HEK293 (cell line): ENCODE measurements at regions not wholly inside any gene's neighbourhood (a gene's known extent, or its start where the extent isn't known, plus 50 kb on each side); places are given as distances from the start of the nearest gene placed in this dataset.

Experiments
- CTCF ChIA-PET: fragments of 350-600 bp; formaldehyde crosslinking; extraction: SDS; loops from one replicate; lab custom pipeline; 2021; ENCODE audit warnings: antibody characterized with exemption; lab: Yijun Ruan, JAX
- POLR2A ChIA-PET: fragments of 300-600 bp; formaldehyde crosslinking; extraction: SDS; loops from one replicate; lab custom pipeline; 2020; ENCODE audit warnings: antibody characterized with exemption, inconsistent platforms; lab: Yijun Ruan, JAX
- H3K27ac ChIP-seq: fragments of 200-500 bp; sonication (Bioruptor generic); 2 replicates; pipeline ENCODE4 v1.5.1; 2014; ENCODE audit warnings: low read depth, low read length, control low read depth, inconsistent platforms; ENCODE audit errors: extremely low read depth
- H3K36me3 ChIP-seq, 2 experiments: fragments of 200-500 bp in 1 of 2; sonication (Bioruptor generic) in 1 of 2; 1 replicate in 1 of 2; 2 replicates in 1 of 2; pipeline ENCODE4 v1.5.1; 2014 to 2017; ENCODE audit warnings: inconsistent platforms in 2 of 2, low read length in 2 of 2; ENCODE audit not compliant: control insufficient read depth in 2 of 2, insufficient read depth in 1 of 2
- H3K4me1 ChIP-seq: fragments of 200-500 bp; sonication (Bioruptor generic); 2 replicates; pipeline ENCODE4 v1.5.1; 2014; ENCODE audit warnings: mild to moderate bottlenecking, low read length, inconsistent platforms; ENCODE audit not compliant: control insufficient read depth, insufficient read depth
- H3K4me3 ChIP-seq: 2 replicates; pipeline ENCODE4 v1.5.1; 2011; ENCODE audit warnings: low read depth, mild to moderate bottlenecking, control low read depth, low read length, moderate library complexity
- H3K9me3 ChIP-seq: fragments of 200-500 bp; sonication (Bioruptor generic); 2 replicates; pipeline ENCODE4 v1.5.1; 2014; ENCODE audit warnings: low read depth, low read length, inconsistent platforms; ENCODE audit not compliant: control insufficient read depth, insufficient read depth
- ATF2 ChIP-seq: fragments of 450-650 bp; formaldehyde crosslinking; IDR thresholded peaks from 2 replicates; pipeline ENCODE4 v1.5.1; 2016; ENCODE audit warnings: missing biosample characterization, missing genetic modification characterization, low read depth
- EGR2 ChIP-seq: fragments of 450-650 bp; formaldehyde crosslinking; IDR thresholded peaks from 2 replicates; pipeline ENCODE4 v1.5.1; 2016; ENCODE audit warnings: low read depth, missing biosample characterization, missing genetic modification characterization
- KLF1 ChIP-seq: fragments of 450-650 bp; formaldehyde crosslinking; IDR thresholded peaks from 2 replicates; pipeline ENCODE4 v1.5.1; 2016; ENCODE audit warnings: missing biosample characterization, missing genetic modification characterization
- SP3 ChIP-seq: fragments of 450-650 bp; formaldehyde crosslinking; IDR thresholded peaks from 2 replicates; pipeline ENCODE4 v1.5.1; 2016; ENCODE audit warnings: missing biosample characterization, missing genetic modification characterization
- SP7 ChIP-seq: fragments of 450-650 bp; formaldehyde crosslinking; IDR thresholded peaks from 2 replicates; pipeline ENCODE4 v1.5.1; 2016; ENCODE audit warnings: missing biosample characterization, missing genetic modification characterization
- ZFHX2 ChIP-seq: fragments of 450-650 bp; formaldehyde crosslinking; conservative IDR thresholded peaks from 2 replicates; pipeline ENCODE4 v1.5.1; 2016; ENCODE audit warnings: missing biosample characterization, missing genetic modification characterization
- ZFP3 ChIP-seq: fragments of 450-650 bp; formaldehyde crosslinking; IDR thresholded peaks from 2 replicates; pipeline ENCODE4 v1.5.1; 2016; ENCODE audit warnings: low read depth, missing biosample characterization, missing genetic modification characterization
- ZNF16 ChIP-seq: fragments of 450-650 bp; formaldehyde crosslinking; IDR thresholded peaks from 2 replicates; pipeline ENCODE4 v1.5.1; 2016; ENCODE audit warnings: low read depth, missing biosample characterization, missing genetic modification characterization
- ZNF211 ChIP-seq: fragments of 450-650 bp; formaldehyde crosslinking; IDR thresholded peaks from 2 replicates; pipeline ENCODE4 v1.5.1; 2016; ENCODE audit warnings: low read depth, missing biosample characterization, missing genetic modification characterization
- ZNF23 ChIP-seq: fragments of 450-650 bp; formaldehyde crosslinking; IDR thresholded peaks from 2 replicates; pipeline ENCODE4 v1.5.1; 2016; ENCODE audit warnings: missing biosample characterization, missing genetic modification characterization, borderline replicate concordance
- ZNF518A ChIP-seq: fragments of 450-650 bp; formaldehyde crosslinking; conservative IDR thresholded peaks from 2 replicates; pipeline ENCODE4 v1.5.1; 2016; ENCODE audit warnings: low read depth, missing biosample characterization, missing genetic modification characterization
- ZXDB ChIP-seq: fragments of 450-650 bp; formaldehyde crosslinking; IDR thresholded peaks from 2 replicates; pipeline ENCODE4 v1.5.1; 2016; ENCODE audit warnings: missing biosample characterization, missing genetic modification characterization

- no peak overlapping the region for H3K4me3 ChIP-seq
- H3K27ac ChIP-seq = no peak overlapping the region
- H3K4me1 ChIP-seq = no peaks in the 10 kb centered on the region
- no peaks in the 10 kb centered on the region for H3K36me3 ChIP-seq
- ChIA-PET POLR2A (no interaction called here), CTCF (interaction anchor here (1.1 to 1.2 kb wide), 2 partner anchors 370 to 379 kb away, joined by 3 to 4 read pairs; no protein-coding TSS in a partner anchor)
- no peaks in the 10 kb centered on the region for H3K9me3 ChIP-seq
- TF ChIP-seq ATF2 (tag by site-specific recombination) (peak; percentile 57; the same call in 1 of the 2 replicates), ZNF16 (no peak), ZNF23 (tag by site-specific recombination) (no peak), ZXDB (tag by site-specific recombination) (no peak)
Measured at GRCh38 chr10:123952099-123952498, 60.5 kb upstream of the CPXM2 start.

GRCh38 chr10:123948030-123948823 is 56.6 kb upstream of the CPXM2 start:
- POLR2A ChIA-PET = no interaction called here

GRCh38 chr10:123945325-123945920 is 53.8 kb upstream of the CPXM2 start:
- Histone ChIP-seq H3K4me3 (no peak overlapping the region), H3K27ac (no peak overlapping the region)
- POLR2A ChIA-PET = no interaction called here
- TF ChIP-seq KLF1 (no peak), SP3 (tag by site-specific recombination) (0 out of 2 replicates have a peak, but pooled peaks have one; percentile 9), EGR2 (peak; percentile 30; the same call in 1 of the 2 replicates), ZFHX2 (tag by site-specific recombination) (peak; percentile 65)
- TF ChIP-seq, all 188 proteins: peak for 3
- no peaks in the 10 kb centered on the region for H3K36me3 ChIP-seq
- no peaks in the 10 kb centered on the region for H3K9me3 ChIP-seq
- no peaks in the 10 kb centered on the region for H3K4me1 ChIP-seq
- CTCF ChIA-PET = interaction anchor here (0.5 to 0.7 kb wide), 2 partner anchors 124 to 363 kb away, joined by 3 read pairs; no protein-coding TSS in a partner anchor

More at GRCh38 chr10:123948030-123948823, 56.6 kb upstream of the CPXM2 start:
- no peaks in the 10 kb centered on the region for H3K36me3 ChIP-seq
- H3K4me1 ChIP-seq = no peaks in the 10 kb centered on the region
- no peak overlapping the region for H3K4me3 ChIP-seq
- TF ChIP-seq ZNF211 (tag by site-specific recombination) (no peak), EGR2 (peak; percentile 40; the same call in 1 of the 2 replicates), ZFHX2 (tag by site-specific recombination) (peak; percentile 44)
- H3K27ac ChIP-seq = no peak overlapping the region
- no peaks in the 10 kb centered on the region for H3K9me3 ChIP-seq
- CTCF ChIA-PET = interaction anchor here (0.6 to 1.0 kb wide), 2 partner anchors 366 to 375 kb away, joined by 3 read pairs; no protein-coding TSS in a partner anchor

DNA sequence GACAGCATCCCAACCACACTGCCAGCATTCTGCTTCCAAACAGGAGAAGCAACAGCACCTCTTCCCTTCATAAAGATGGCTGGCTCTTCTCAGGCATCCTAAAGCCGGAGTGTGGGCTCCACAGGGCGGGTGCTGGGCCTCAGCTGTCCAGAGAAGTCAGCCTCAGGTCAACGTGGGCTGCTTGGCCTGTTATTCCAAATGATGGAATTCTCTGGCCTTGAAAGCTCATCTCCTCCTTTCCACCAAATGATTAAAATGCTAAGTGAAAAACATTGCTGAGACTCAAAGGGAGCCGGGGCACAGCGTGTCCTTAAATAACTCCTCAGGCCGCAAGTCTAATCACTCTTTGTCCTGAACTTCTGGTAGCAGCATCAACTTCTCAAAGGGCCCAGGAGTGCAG is 53.1 kb upstream of the CPXM2 start:
- no peak overlapping the region for H3K4me3 ChIP-seq
- TF ChIP-seq ZFP3 = no peak
- no peak for TF ChIP-seq SP7 (tag by site-specific recombination)
- no peak for TF ChIP-seq ZNF518A
- no peaks in the 10 kb centered on the region for H3K4me1 ChIP-seq
- ChIA-PET POLR2A (no interaction called here), CTCF (interaction anchor here (0.6 kb wide), 1 partner anchor 362 kb away, joined by 4 read pairs; no protein-coding TSS in a partner anchor)
- no peaks in the 10 kb centered on the region for H3K36me3 ChIP-seq
- no peak overlapping the region for H3K27ac ChIP-seq
- H3K9me3 ChIP-seq = no peaks in the 10 kb centered on the region
